AG04449 (cell line): ENCODE measurements at regions not wholly inside any gene's neighbourhood (a gene's known extent, or its start where the extent isn't known, plus 50 kb on each side); places are given as distances from the start of the nearest gene placed in this dataset.

ENCODE experiments used
- CTCF ChIA-PET: fragments of 350-600 bp; formaldehyde crosslinking; extraction: SDS; loops from one replicate; lab custom pipeline; 2021; ENCODE audit warnings: antibody characterized with exemption; lab: Yijun Ruan, JAX
- POLR2A ChIA-PET: fragments of 400-600, 350-600 bp; formaldehyde crosslinking; extraction: SDS; loops from one replicate; lab custom pipeline; 2020; ENCODE audit warnings: antibody characterized with exemption, inconsistent platforms; lab: Yijun Ruan, JAX
- DNase-seq: peaks from one replicate; pipeline ENCODE4 v3.0.0-alpha.2; 2010; ENCODE audit warnings: low read depth, low spot score
- H3K4me3 ChIP-seq: 2 replicates; pipeline ENCODE4 v1.5.1; 2011; ENCODE audit warnings: low read depth, mild to moderate bottlenecking, control low read depth, low read length
- CTCF ChIP-seq: IDR thresholded peaks from one replicate; pipeline ENCODE4 v1.5.1; 2011; ENCODE audit warnings: mild to moderate bottlenecking, moderate library complexity, low read length, control low read depth, inconsistent platforms; ENCODE audit not compliant: insufficient read depth; ENCODE audit errors: missing control alignments

DNA sequence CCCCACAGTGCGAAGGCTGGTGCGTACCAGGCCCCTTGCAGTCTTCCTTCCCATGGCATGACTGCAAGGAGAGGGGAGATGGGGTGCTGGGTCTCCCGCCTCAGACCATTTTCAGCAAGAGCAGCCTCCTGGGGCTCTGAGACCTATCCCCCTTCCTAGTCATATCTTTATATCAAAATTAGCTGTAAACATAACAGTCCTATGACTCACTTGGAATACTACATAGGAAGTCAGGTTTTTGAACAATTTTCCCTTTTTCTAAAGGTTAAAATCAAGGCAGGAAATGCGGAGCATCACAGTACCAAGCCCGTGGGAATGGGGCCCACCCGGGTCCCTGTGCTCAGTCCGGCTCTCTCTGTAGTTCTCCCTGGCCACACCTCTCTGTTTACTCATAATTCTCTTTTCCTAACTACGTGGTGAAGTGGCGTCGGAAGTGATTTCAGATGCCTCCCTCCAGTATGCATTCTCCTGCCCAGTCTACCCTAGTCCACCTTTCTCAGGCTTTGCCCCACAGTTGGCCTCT lies 109.8 kb upstream of the TMEM170B start:
- no peak for TF ChIP-seq CTCF
- DNase-seq = no peak
- CTCF ChIA-PET = interaction anchor here (1.5 to 1.6 kb wide), 2 partner anchors 11 to 15 kb away, joined by 3 to 4 read pairs; no protein-coding TSS in a partner anchor

GRCh38 chr6:11427091-11427722 lies 110.3 kb upstream of the TMEM170B start:
- ChIA-PET CTCF (interaction anchor here (1.1 kb wide), 1 partner anchor 332 kb away, joined by 3 read pairs; no protein-coding TSS in a partner anchor), POLR2A (no interaction called here)
- no peak for TF ChIP-seq CTCF
- no peak overlapping the region for H3K4me3 ChIP-seq
- DNase-seq = no peak

More for the DNA sequence above, 109.8 kb upstream of the TMEM170B start:
- H3K4me3 ChIP-seq = no peak overlapping the region
- POLR2A ChIA-PET = no interaction called here

DNA sequence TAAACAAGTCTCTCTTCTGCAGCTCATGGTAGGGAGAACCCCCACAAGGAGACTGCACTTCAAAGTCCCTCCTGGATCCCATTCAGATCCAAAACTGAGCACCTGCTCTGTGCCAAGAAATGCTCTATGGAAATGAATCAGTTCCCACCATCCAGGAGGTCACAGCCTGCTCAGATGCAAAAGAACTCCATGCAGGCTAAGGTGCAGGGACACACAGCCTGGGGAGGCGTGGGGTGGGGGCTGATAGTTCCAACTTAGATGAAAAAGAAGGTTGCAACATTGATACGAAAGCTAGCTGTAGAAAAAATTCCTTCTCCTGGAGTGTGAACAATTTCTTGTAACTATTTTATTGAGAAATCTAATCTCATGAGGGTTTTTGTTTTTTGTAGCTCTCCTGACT lies 111.0 kb upstream of the TMEM170B start:
- no peak for TF ChIP-seq CTCF
- no peak for DNase-seq
- H3K4me3 ChIP-seq = no peak overlapping the region
- CTCF ChIA-PET = interaction anchor here (1.1 kb wide), 1 partner anchor 332 kb away, joined by 3 read pairs; no protein-coding TSS in a partner anchor
- POLR2A ChIA-PET = no interaction called here

- no peak overlapping the region for H3K4me3 ChIP-seq
- no peak for TF ChIP-seq CTCF
- DNase-seq = no peak
- POLR2A ChIA-PET = no interaction called here
- CTCF ChIA-PET = interaction anchor here (1.1 kb wide), 1 partner anchor 331 kb away, joined by 3 read pairs; no protein-coding TSS in a partner anchor
These were observed 111.7 kb upstream of the TMEM170B start for GRCh38 chr6:11425876-11426275.

DNA sequence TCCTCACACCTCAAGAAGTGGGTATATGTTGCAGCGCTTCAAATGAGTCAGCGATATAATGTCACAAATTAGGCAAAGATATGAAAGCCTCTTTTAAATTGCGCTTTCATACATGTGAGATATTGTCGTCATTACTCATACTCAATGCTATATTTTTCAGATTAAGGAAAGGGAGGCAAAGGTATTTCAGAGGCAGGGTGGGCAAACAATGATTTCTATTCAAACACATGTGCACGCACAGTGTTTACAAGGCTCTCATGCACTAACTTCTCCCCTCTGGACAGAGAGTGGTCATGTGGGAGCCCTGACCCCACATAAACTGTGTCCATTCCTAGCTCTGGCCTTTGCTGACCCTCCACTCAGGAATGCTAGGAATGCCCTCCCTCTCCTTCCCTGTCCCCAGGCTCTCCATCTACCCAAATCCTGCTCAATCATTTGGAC lies 112.1 kb upstream of the TMEM170B start:
- no peak for DNase-seq
- POLR2A ChIA-PET = no interaction called here
- no peak for TF ChIP-seq CTCF
- H3K4me3 ChIP-seq = no peak overlapping the region
- CTCF ChIA-PET = interaction anchor here (1.4 kb wide), 1 partner anchor 70 kb away, joined by 7 read pairs; no protein-coding TSS in a partner anchor

DNA sequence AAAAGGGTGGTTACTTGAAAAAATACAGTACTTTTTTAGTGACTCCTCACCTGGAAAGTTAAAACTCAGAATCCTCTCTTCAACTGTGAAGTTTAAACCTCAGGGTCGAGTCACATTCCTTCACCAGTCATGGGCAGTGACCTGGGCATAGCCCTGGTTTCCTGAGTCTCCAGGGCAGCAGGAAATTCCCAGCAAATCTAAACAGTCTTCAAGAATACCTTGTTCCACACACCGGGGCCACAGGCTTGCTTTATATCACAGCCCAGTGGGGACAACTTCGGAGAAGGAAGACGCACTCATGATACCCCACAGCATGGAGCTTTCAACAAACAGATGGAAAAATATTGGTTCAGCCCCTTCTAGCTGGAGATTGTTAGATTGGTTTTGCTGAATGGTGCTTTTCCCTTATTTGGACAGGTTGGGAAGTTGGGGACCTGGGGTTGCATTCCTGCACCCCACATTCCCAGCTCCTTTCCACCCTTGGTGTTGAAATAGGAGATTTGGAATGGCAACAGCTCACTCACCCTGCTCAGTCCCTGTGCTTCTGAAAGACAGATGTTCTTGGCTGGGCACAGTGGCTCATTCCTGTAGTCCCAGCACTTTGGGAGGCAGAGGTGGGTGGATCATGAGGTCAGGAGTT lies 113.0 kb upstream of the TMEM170B start:
- no peak overlapping the region for H3K4me3 ChIP-seq
- ChIA-PET POLR2A (no interaction called here), CTCF (interaction anchor here (1.0 to 1.4 kb wide), 2 partner anchors 71 to 280 kb away, joined by 3 to 7 read pairs; no protein-coding TSS in a partner anchor)
- no peak for TF ChIP-seq CTCF
- no peak for DNase-seq
